Panc1 (cell line): ENCODE measurements at regions not wholly inside any gene's neighbourhood (a gene's known extent, or its start where the extent isn't known, plus 50 kb on each side); places are given as distances from the start of the nearest gene placed in this dataset.

Experiments
- ATAC-seq: fragments of 200-7000 bp; cut with Tn5 transposase; 2 replicates; pipeline ENCODE4 v1.9.1; 2020; ENCODE audit warnings: mild to moderate bottlenecking, moderate library complexity
- BruUV-seq: library from RNA; stranded (reverse); fragments of 400-500 nt; replicated peaks from 2 replicates; lab custom pipeline; 2021; lab: Mats Ljungman, UMichigan
- CTCF ChIA-PET: fragments of 300-600 bp; sonication (Branson Sonifier 250); formaldehyde crosslinking; loops from one replicate; lab custom pipeline; 2022; ENCODE audit warnings: antibody characterized with exemption; lab: Charles Lee
- POLR2A ChIA-PET: fragments of 300-600 bp; sonication (Branson Sonifier 250); formaldehyde crosslinking; loops from one replicate; lab custom pipeline; 2022; ENCODE audit warnings: antibody characterized with exemption; lab: Charles Lee
- DNase-seq: peaks from one replicate; pipeline ENCODE4 v3.0.0-alpha.2; 2010; ENCODE audit warnings: low read depth, low spot score
- H3K27ac ChIP-seq: 2 replicates; pipeline ENCODE4 v1.5.1; 2011; ENCODE audit warnings: mild to moderate bottlenecking, low read length, inconsistent platforms
- H3K27me3 ChIP-seq: fragments of 200-500 bp; sonication (Bioruptor generic); 2 replicates; pipeline ENCODE4 v1.6.0; 2014; ENCODE audit warnings: low read length, inconsistent platforms; ENCODE audit not compliant: control insufficient read depth, insufficient read depth
- H3K36me3 ChIP-seq: fragments of 200-500 bp; sonication (Bioruptor generic); 2 replicates; pipeline ENCODE4 v1.5.1; 2014; ENCODE audit warnings: inconsistent platforms, mild to moderate bottlenecking, low read length, moderate library complexity; ENCODE audit not compliant: control insufficient read depth, insufficient read depth
- H3K4me1 ChIP-seq: 2 replicates; pipeline ENCODE4 v1.5.1; 2011; ENCODE audit warnings: inconsistent platforms, mild to moderate bottlenecking, low read length, moderate library complexity; ENCODE audit not compliant: control insufficient read depth, insufficient read depth
- H3K4me3 ChIP-seq, 2 experiments: 2 replicates each; pipeline ENCODE4 v1.5.1; 2011 to 2012; ENCODE audit warnings: low read depth in 2 of 2, low read length in 2 of 2, mild to moderate bottlenecking in 2 of 2, inconsistent platforms in 1 of 2, moderate library complexity in 1 of 2
- H3K9me3 ChIP-seq: fragments of 200-500 bp; sonication (Bioruptor generic); 2 replicates; pipeline ENCODE4 v1.5.1; 2014; ENCODE audit warnings: low read depth, mild to moderate bottlenecking, inconsistent platforms, low read length, moderate library complexity; ENCODE audit not compliant: control insufficient read depth, insufficient read depth
- POLR2AphosphoS5 ChIP-seq: IDR thresholded peaks from 2 replicates; pipeline ENCODE4 v1.6.1; 2012; ENCODE audit warnings: mild to moderate bottlenecking, low read depth, low read length, moderate library complexity
- SIN3A ChIP-seq: IDR thresholded peaks from 2 replicates; pipeline ENCODE4 v1.6.1; 2012; ENCODE audit warnings: low read depth, mild to moderate bottlenecking, low read length, moderate library complexity, borderline replicate concordance; ENCODE audit not compliant: insufficient read depth
- TCF7L2 ChIP-seq: IDR thresholded peaks from 2 replicates; pipeline ENCODE4 v1.6.1; 2011; ENCODE audit warnings: mild to moderate bottlenecking, low read depth, low read length, inconsistent platforms
- in situ Hi-C: cut with HindIII; loops from 2 replicates; pipeline ENCODE4 v1.10.0; 2016; ENCODE audit warnings: low sequenced_read_pairs, low pct_unique_long_range_greater_than_20kb
- intact Hi-C: fragments of 100-400 bp; cut with micrococcal nuclease; formaldehyde crosslinking; loops from one replicate; pipeline ENCODE4 v1.10.0; 2022; ENCODE audit not compliant: unreplicated experiment
- TF ChIP-seq, protein P1 (sequence below): fragments of 450-650 bp; IDR thresholded peaks from 2 replicates; pipeline ENCODE4 v1.5.1; 2017; ENCODE audit warnings: mild to moderate bottlenecking
- TF ChIP-seq, protein P2 (sequence below), 2 experiments: IDR thresholded peaks; 2 replicates each; pipeline ENCODE4 v1.6.1; 2011 to 2012; ENCODE audit warnings: low read depth in 2 of 2, control low read depth in 1 of 2, low read length in 1 of 2, mild to moderate bottlenecking in 1 of 2, moderate library complexity in 1 of 2; ENCODE audit not compliant: insufficient read depth in 1 of 2

DNA sequence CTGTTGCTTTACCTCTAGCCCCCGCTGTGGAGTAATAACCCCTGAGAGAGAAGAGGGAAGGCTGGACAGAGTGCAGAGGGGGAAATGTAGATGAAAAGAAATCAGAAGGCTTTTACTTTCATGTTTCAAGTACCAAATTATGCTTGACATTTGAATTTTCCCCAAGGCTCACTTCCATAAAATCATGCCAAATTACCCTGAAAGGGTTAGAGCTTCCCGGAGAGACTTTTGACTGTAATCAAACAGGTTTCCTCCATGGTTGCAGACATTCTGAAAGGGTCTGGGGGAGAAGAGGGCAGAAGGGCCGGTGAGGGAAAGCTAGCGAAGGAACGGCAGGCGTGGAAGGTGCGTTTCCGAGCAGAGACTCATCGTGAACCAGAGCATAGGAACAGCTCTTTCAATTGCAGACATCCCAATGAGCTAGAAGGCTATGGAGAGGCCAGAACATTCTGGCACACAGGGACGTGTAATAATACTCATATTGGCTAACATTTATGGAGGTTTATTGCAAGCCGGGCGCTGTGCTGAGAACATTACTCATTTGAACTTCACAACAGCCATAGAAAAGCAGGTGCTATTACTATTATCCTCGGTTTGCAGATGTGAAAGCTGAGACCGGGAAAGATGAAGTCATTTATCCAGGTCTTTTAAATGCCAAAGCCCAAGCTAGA lies 620.8 kb upstream of the AUTS2 start:
- POLR2A ChIA-PET: no interaction called here
- no peaks in the 10 kb centered on the region for H3K36me3 ChIP-seq
- no peak overlapping the region for H3K4me3 ChIP-seq
- H3K9me3 ChIP-seq: no peaks in the 10 kb centered on the region
- CTCF ChIA-PET: no interaction called here
- H3K27me3 ChIP-seq: no peaks in the 10 kb centered on the region
- in situ Hi-C loops: no loop called here
- DNase-seq (no peak), ATAC-seq (no peak)
- TF ChIP-seq TCF7L2 (no peak), SIN3A (no peak), POLR2AphosphoS5 (no peak)
- TF ChIP-seq, protein P1, sequence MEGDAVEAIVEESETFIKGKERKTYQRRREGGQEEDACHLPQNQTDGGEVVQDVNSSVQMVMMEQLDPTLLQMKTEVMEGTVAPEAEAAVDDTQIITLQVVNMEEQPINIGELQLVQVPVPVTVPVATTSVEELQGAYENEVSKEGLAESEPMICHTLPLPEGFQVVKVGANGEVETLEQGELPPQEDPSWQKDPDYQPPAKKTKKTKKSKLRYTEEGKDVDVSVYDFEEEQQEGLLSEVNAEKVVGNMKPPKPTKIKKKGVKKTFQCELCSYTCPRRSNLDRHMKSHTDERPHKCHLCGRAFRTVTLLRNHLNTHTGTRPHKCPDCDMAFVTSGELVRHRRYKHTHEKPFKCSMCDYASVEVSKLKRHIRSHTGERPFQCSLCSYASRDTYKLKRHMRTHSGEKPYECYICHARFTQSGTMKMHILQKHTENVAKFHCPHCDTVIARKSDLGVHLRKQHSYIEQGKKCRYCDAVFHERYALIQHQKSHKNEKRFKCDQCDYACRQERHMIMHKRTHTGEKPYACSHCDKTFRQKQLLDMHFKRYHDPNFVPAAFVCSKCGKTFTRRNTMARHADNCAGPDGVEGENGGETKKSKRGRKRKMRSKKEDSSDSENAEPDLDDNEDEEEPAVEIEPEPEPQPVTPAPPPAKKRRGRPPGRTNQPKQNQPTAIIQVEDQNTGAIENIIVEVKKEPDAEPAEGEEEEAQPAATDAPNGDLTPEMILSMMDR: no peak
- TF ChIP-seq, protein P2, sequence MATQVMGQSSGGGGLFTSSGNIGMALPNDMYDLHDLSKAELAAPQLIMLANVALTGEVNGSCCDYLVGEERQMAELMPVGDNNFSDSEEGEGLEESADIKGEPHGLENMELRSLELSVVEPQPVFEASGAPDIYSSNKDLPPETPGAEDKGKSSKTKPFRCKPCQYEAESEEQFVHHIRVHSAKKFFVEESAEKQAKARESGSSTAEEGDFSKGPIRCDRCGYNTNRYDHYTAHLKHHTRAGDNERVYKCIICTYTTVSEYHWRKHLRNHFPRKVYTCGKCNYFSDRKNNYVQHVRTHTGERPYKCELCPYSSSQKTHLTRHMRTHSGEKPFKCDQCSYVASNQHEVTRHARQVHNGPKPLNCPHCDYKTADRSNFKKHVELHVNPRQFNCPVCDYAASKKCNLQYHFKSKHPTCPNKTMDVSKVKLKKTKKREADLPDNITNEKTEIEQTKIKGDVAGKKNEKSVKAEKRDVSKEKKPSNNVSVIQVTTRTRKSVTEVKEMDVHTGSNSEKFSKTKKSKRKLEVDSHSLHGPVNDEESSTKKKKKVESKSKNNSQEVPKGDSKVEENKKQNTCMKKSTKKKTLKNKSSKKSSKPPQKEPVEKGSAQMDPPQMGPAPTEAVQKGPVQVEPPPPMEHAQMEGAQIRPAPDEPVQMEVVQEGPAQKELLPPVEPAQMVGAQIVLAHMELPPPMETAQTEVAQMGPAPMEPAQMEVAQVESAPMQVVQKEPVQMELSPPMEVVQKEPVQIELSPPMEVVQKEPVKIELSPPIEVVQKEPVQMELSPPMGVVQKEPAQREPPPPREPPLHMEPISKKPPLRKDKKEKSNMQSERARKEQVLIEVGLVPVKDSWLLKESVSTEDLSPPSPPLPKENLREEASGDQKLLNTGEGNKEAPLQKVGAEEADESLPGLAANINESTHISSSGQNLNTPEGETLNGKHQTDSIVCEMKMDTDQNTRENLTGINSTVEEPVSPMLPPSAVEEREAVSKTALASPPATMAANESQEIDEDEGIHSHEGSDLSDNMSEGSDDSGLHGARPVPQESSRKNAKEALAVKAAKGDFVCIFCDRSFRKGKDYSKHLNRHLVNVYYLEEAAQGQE (IDR thresholded peaks at IDR 0.05; ENCODE audit: insufficient read depth in 1 of 2, low read depth in 2 of 2, low read length in 1 of 2): no peak
- no peak overlapping the region for H3K27ac ChIP-seq
- intact Hi-C loops: no loop called here
- BruUV-seq: no TSS peak
- no peaks in the 10 kb centered on the region for H3K4me1 ChIP-seq

DNA sequence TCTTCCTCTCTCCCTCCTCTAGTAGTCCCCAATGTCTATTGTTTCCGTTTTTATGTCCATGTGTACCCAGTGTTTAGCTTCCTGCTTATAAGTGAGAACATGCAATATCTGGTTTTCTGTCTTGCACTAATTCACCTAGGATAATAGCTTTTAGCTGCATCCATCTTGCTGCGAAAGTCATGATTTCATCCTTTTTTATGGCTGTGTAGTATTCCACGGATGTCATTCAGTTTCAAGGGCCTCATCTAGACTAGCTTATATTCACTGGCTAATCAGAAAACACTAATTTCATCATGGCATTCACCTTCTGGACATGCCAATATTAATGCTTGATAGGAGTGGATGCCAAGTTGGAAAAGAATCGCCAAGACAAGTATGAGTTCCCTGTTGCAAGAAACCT lies 619.6 kb upstream of the AUTS2 start:
- TF ChIP-seq, protein P1: no peak
- no peak for TF ChIP-seq TCF7L2
- TF ChIP-seq, protein P2 (IDR thresholded peaks at IDR 0.05; ENCODE audit: insufficient read depth in 1 of 2, low read depth in 2 of 2, low read length in 1 of 2): no peak
- TF ChIP-seq POLR2AphosphoS5: no peak
- TF ChIP-seq SIN3A: no peak
- in situ Hi-C loops (no loop called here), intact Hi-C loops (no loop called here)
- Histone ChIP-seq H3K36me3 (no peaks in the 10 kb centered on the region), H3K4me1 (no peaks in the 10 kb centered on the region), H3K9me3 (no peaks in the 10 kb centered on the region), H3K4me3 (no peak overlapping the region), H3K27ac (no peak overlapping the region), H3K27me3 (no peaks in the 10 kb centered on the region)
- no peak for ATAC-seq
- CTCF ChIA-PET: no interaction called here
- no TSS peak for BruUV-seq
- POLR2A ChIA-PET: interaction anchor here (0.6 kb wide), 1 partner anchor 171 kb away, joined by 3 read pairs; no protein-coding TSS in a partner anchor
- DNase-seq: no peak
